ENCODE measurements at regions not wholly inside any gene's neighbourhood (a gene's known extent, or its start where the extent isn't known, plus 50 kb on each side); places are given as distances from the start of the nearest gene placed in this dataset.

- H2BK5ac ChIP-seq (ENCODE audit: low read depth, low read length, poor library complexity, severe bottlenecking) = no peak overlapping the region
- no peak for DNase-seq
- H3K14ac ChIP-seq (ENCODE audit: low read length in 2 of 2) = no peak overlapping the region
- H2AFZ ChIP-seq (ENCODE audit: low read depth, low read length) = no peak overlapping the region
- no peaks in the 10 kb centered on the region for H3K36me3 ChIP-seq (ENCODE audit: control insufficient read depth in 1 of 2, insufficient read depth in 2 of 2, low read depth in 1 of 2, low read length in 2 of 2)
- no peak overlapping the region for H3K9ac ChIP-seq (ENCODE audit: low read length)
- no peaks in the 10 kb centered on the region for H3K9me3 ChIP-seq (ENCODE audit: control insufficient read depth, low read length)
- no peaks in the 10 kb centered on the region for H3K79me1 ChIP-seq (replicated peaks; ENCODE audit: low read length, poor library complexity, severe bottlenecking)
- no peak overlapping the region for H4K8ac ChIP-seq (ENCODE audit: low read length)
- H3K4me2 ChIP-seq (ENCODE audit: low read length, poor library complexity, severe bottlenecking) = no peak overlapping the region
- no peak overlapping the region for H4K91ac ChIP-seq (ENCODE audit: low read length)
- no peak overlapping the region for H3K18ac ChIP-seq (ENCODE audit: low read depth in 1 of 2, low read length in 2 of 2)
- no peak overlapping the region for H2BK120ac ChIP-seq (ENCODE audit: low read depth, low read length)
- H2BK12ac ChIP-seq (ENCODE audit: low read length in 2 of 2) = no peak overlapping the region
- 87% methylated on average over 5 of the region's 5 CpGs for WGBS
- no peaks in the 10 kb centered on the region for H3K4me1 ChIP-seq (ENCODE audit: control insufficient read depth, insufficient read depth, low read depth, low read length)
- no peak overlapping the region for H3K4ac ChIP-seq (ENCODE audit: low read depth in 1 of 2, low read length in 2 of 2)
- H2AK5ac ChIP-seq (ENCODE audit: low read length, severe bottlenecking) = no peak overlapping the region
- no peak overlapping the region for H2BK15ac ChIP-seq (ENCODE audit: low read depth, poor library complexity, severe bottlenecking)
- H3K27ac ChIP-seq (ENCODE audit: low read length, poor library complexity, severe bottlenecking) = no peak overlapping the region
- H3K27me3 ChIP-seq (ENCODE audit: control insufficient read depth in 1 of 2, insufficient read depth in 1 of 2, low read length in 2 of 2) = no peaks in the 10 kb centered on the region
- no peak overlapping the region for H3K4me3 ChIP-seq (ENCODE audit: insufficient read depth in 1 of 2, low read depth in 1 of 2, low read length in 2 of 2)
- no peak overlapping the region for H3K23ac ChIP-seq (ENCODE audit: low read length in 2 of 2)
Observed at GRCh38 chr9:107970726-107971125, 481.2 kb upstream of the KLF4 start.

- Histone ChIP-seq H4K91ac (ENCODE audit: low read length) (no peak overlapping the region), H3K4me3 (ENCODE audit: insufficient read depth in 1 of 2, low read depth in 1 of 2, low read length in 2 of 2) (no peak overlapping the region), H2BK120ac (ENCODE audit: low read depth, low read length) (no peak overlapping the region), H3K4ac (ENCODE audit: low read depth in 1 of 2, low read length in 2 of 2) (no peak overlapping the region), H3K14ac (ENCODE audit: low read length in 2 of 2) (no peak overlapping the region), H3K79me1 (replicated peaks; ENCODE audit: low read length, poor library complexity, severe bottlenecking) (no peaks in the 10 kb centered on the region), H2AK5ac (ENCODE audit: low read length, severe bottlenecking) (no peak overlapping the region), H3K36me3 (ENCODE audit: control insufficient read depth in 1 of 2, insufficient read depth in 2 of 2, low read depth in 1 of 2, low read length in 2 of 2) (no peaks in the 10 kb centered on the region), H2BK15ac (ENCODE audit: low read depth, poor library complexity, severe bottlenecking) (no peak overlapping the region), H2BK12ac (ENCODE audit: low read length in 2 of 2) (no peak overlapping the region), H3K27me3 (ENCODE audit: control insufficient read depth in 1 of 2, insufficient read depth in 1 of 2, low read length in 2 of 2) (no peaks in the 10 kb centered on the region), H3K18ac (ENCODE audit: low read depth in 1 of 2, low read length in 2 of 2) (no peak overlapping the region), H3K4me1 (ENCODE audit: control insufficient read depth, insufficient read depth, low read depth, low read length) (no peaks in the 10 kb centered on the region), H2BK5ac (ENCODE audit: low read depth, low read length, poor library complexity, severe bottlenecking) (no peak overlapping the region), H3K23ac (ENCODE audit: low read length in 2 of 2) (no peak overlapping the region), H3K9ac (ENCODE audit: low read length) (no peak overlapping the region), H3K27ac (ENCODE audit: low read length, poor library complexity, severe bottlenecking) (no peak overlapping the region), H4K8ac (ENCODE audit: low read length) (no peak overlapping the region), H3K9me3 (ENCODE audit: control insufficient read depth, low read length) (no peaks in the 10 kb centered on the region), H3K4me2 (ENCODE audit: low read length, poor library complexity, severe bottlenecking) (no peak overlapping the region), H2AFZ (ENCODE audit: low read depth, low read length) (no peak overlapping the region)
- 85% methylated on average over 8 of the region's 8 CpGs for WGBS
- DNase-seq = no peak
Observed at GRCh38 chr9:107969727-107970126, 480.2 kb upstream of the KLF4 start.

- Histone ChIP-seq H2AFZ (ENCODE audit: low read depth, low read length) (no peak overlapping the region), H3K9ac (ENCODE audit: low read length) (no peak overlapping the region), H3K14ac (ENCODE audit: low read length in 2 of 2) (no peak overlapping the region), H3K79me1 (replicated peaks; ENCODE audit: low read length, poor library complexity, severe bottlenecking) (no peaks in the 10 kb centered on the region), H3K27ac (ENCODE audit: low read length, poor library complexity, severe bottlenecking) (no peak overlapping the region), H4K8ac (ENCODE audit: low read length) (no peak overlapping the region), H2BK5ac (ENCODE audit: low read depth, low read length, poor library complexity, severe bottlenecking) (no peak overlapping the region), H3K36me3 (ENCODE audit: control insufficient read depth in 1 of 2, insufficient read depth in 2 of 2, low read depth in 1 of 2, low read length in 2 of 2) (no peaks in the 10 kb centered on the region), H3K23ac (ENCODE audit: low read length in 2 of 2) (no peak overlapping the region), H2BK120ac (ENCODE audit: low read depth, low read length) (no peak overlapping the region), H2BK15ac (ENCODE audit: low read depth, poor library complexity, severe bottlenecking) (no peak overlapping the region), H3K9me3 (ENCODE audit: control insufficient read depth, low read length) (no peaks in the 10 kb centered on the region), H3K18ac (ENCODE audit: low read depth in 1 of 2, low read length in 2 of 2) (no peak overlapping the region), H3K27me3 (ENCODE audit: control insufficient read depth in 1 of 2, insufficient read depth in 1 of 2, low read length in 2 of 2) (no peaks in the 10 kb centered on the region), H2BK12ac (ENCODE audit: low read length in 2 of 2) (no peak overlapping the region), H3K4me3 (ENCODE audit: insufficient read depth in 1 of 2, low read depth in 1 of 2, low read length in 2 of 2) (no peak overlapping the region), H3K4ac (ENCODE audit: low read depth in 1 of 2, low read length in 2 of 2) (no peak overlapping the region), H4K91ac (ENCODE audit: low read length) (no peak overlapping the region), H2AK5ac (ENCODE audit: low read length, severe bottlenecking) (no peak overlapping the region), H3K4me2 (ENCODE audit: low read length, poor library complexity, severe bottlenecking) (no peak overlapping the region), H3K4me1 (ENCODE audit: control insufficient read depth, insufficient read depth, low read depth, low read length) (no peaks in the 10 kb centered on the region)
- 94% methylated on average over 5 of the region's 5 CpGs for WGBS
- DNase-seq = no peak
Observed at GRCh38 chr9:107969141-107969540, 479.6 kb upstream of the KLF4 start.

GRCh38 chr9:107963246-107963645 is 473.7 kb upstream of the KLF4 start:
- no peak overlapping the region for H4K8ac ChIP-seq (ENCODE audit: low read length)
- no peak overlapping the region for H2AK5ac ChIP-seq (ENCODE audit: low read length, severe bottlenecking)
- H3K27ac ChIP-seq (ENCODE audit: low read length, poor library complexity, severe bottlenecking) = no peak overlapping the region
- H3K27me3 ChIP-seq (ENCODE audit: control insufficient read depth in 1 of 2, insufficient read depth in 1 of 2, low read length in 2 of 2) = no peaks in the 10 kb centered on the region
- H3K9me3 ChIP-seq (ENCODE audit: control insufficient read depth, low read length) = no peaks in the 10 kb centered on the region
- H2BK120ac ChIP-seq (ENCODE audit: low read depth, low read length) = no peak overlapping the region
- no peak overlapping the region for H3K4me2 ChIP-seq (ENCODE audit: low read length, poor library complexity, severe bottlenecking)
- no peak overlapping the region for H4K91ac ChIP-seq (ENCODE audit: low read length)
- H3K36me3 ChIP-seq (ENCODE audit: control insufficient read depth in 1 of 2, insufficient read depth in 2 of 2, low read depth in 1 of 2, low read length in 2 of 2) = no peaks in the 10 kb centered on the region
- no peaks in the 10 kb centered on the region for H3K4me1 ChIP-seq (ENCODE audit: control insufficient read depth, insufficient read depth, low read depth, low read length)
- no peak overlapping the region for H2BK12ac ChIP-seq (ENCODE audit: low read length in 2 of 2)
- H3K14ac ChIP-seq (ENCODE audit: low read length in 2 of 2) = no peak overlapping the region
- no peak overlapping the region for H3K9ac ChIP-seq (ENCODE audit: low read length)
- H2AFZ ChIP-seq (ENCODE audit: low read depth, low read length) = no peak overlapping the region
- H2BK15ac ChIP-seq (ENCODE audit: low read depth, poor library complexity, severe bottlenecking) = no peak overlapping the region
- DNase-seq = no peak
- H3K23ac ChIP-seq (ENCODE audit: low read length in 2 of 2) = no peak overlapping the region
- no peaks in the 10 kb centered on the region for H3K79me1 ChIP-seq (replicated peaks; ENCODE audit: low read length, poor library complexity, severe bottlenecking)
- H3K4ac ChIP-seq (ENCODE audit: low read depth in 1 of 2, low read length in 2 of 2) = no peak overlapping the region
- H3K18ac ChIP-seq (ENCODE audit: low read depth in 1 of 2, low read length in 2 of 2) = no peak overlapping the region
- H2BK5ac ChIP-seq (ENCODE audit: low read depth, low read length, poor library complexity, severe bottlenecking) = no peak overlapping the region
- no peak overlapping the region for H3K4me3 ChIP-seq (ENCODE audit: insufficient read depth in 1 of 2, low read depth in 1 of 2, low read length in 2 of 2)
- WGBS = 47% methylated on average over 1 of the region's 2 CpGs
